GM06990 (cell line): ENCODE measurements at regions not wholly inside any gene's neighbourhood (a gene's known extent, or its start where the extent isn't known, plus 50 kb on each side); places are given as distances from the start of the nearest gene placed in this dataset.

ENCODE experiments used
- DNase-seq: peaks from one replicate; pipeline ENCODE4 v3.0.0-alpha.2; 2011; ENCODE audit not compliant: insufficient read length; ENCODE audit errors: extremely low read depth
- H3K27me3 ChIP-seq: replicated peaks from 2 replicates; pipeline ENCODE4 v1.6.0; 2011; ENCODE audit warnings: low read length; ENCODE audit not compliant: control insufficient read depth, insufficient read depth
- H3K36me3 ChIP-seq: 2 replicates; pipeline ENCODE4 v1.5.1; 2011; ENCODE audit warnings: low read length; ENCODE audit not compliant: control insufficient read depth, insufficient read depth
- H3K4me3 ChIP-seq: replicated peaks from 2 replicates; pipeline ENCODE4 v1.5.1; 2011; ENCODE audit warnings: low read depth, mild to moderate bottlenecking, control low read depth, low read length
- TF ChIP-seq, protein P1 (sequence below): IDR thresholded peaks from 2 replicates; pipeline ENCODE4 v1.5.1; 2011; ENCODE audit warnings: low read length, control low read depth, mild to moderate bottlenecking, inconsistent platforms; ENCODE audit not compliant: insufficient read depth, poor library complexity, severe bottlenecking

- TF ChIP-seq, protein P1, sequence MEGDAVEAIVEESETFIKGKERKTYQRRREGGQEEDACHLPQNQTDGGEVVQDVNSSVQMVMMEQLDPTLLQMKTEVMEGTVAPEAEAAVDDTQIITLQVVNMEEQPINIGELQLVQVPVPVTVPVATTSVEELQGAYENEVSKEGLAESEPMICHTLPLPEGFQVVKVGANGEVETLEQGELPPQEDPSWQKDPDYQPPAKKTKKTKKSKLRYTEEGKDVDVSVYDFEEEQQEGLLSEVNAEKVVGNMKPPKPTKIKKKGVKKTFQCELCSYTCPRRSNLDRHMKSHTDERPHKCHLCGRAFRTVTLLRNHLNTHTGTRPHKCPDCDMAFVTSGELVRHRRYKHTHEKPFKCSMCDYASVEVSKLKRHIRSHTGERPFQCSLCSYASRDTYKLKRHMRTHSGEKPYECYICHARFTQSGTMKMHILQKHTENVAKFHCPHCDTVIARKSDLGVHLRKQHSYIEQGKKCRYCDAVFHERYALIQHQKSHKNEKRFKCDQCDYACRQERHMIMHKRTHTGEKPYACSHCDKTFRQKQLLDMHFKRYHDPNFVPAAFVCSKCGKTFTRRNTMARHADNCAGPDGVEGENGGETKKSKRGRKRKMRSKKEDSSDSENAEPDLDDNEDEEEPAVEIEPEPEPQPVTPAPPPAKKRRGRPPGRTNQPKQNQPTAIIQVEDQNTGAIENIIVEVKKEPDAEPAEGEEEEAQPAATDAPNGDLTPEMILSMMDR, result no peak
- H3K36me3 ChIP-seq, result no peaks in the 10 kb centered on the region
- H3K27me3 ChIP-seq, result no peaks in the 10 kb centered on the region
- no peak overlapping the region for H3K4me3 ChIP-seq
- no peak for DNase-seq
Observed at GRCh38 chr9:30505311-30505710, 1879.1 kb upstream of the ACO1 start.

DNA sequence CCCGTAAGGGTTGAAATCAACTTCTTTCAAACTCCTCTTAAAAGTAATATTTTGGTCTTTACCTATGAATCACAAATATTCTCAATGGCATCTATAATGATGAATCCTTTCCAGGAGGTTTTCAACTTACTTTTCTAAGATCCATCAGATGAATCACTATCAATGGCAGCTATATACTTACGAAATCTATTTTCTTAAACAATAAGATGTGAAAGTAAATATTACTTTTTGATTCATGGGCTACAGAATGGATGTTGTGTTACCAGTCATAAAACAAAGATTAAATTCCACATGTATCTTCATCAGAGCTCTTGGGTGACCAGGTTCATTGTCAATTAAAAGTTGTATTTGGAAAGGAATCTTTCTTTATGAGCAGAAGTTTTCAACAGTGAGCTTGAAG is 1877.7 kb upstream of the ACO1 start:
- TF ChIP-seq, protein P1, result no peak
- no peak for DNase-seq
- H3K36me3 ChIP-seq, result no peaks in the 10 kb centered on the region
- no peaks in the 10 kb centered on the region for H3K27me3 ChIP-seq
- H3K4me3 ChIP-seq, result no peak overlapping the region

DNA sequence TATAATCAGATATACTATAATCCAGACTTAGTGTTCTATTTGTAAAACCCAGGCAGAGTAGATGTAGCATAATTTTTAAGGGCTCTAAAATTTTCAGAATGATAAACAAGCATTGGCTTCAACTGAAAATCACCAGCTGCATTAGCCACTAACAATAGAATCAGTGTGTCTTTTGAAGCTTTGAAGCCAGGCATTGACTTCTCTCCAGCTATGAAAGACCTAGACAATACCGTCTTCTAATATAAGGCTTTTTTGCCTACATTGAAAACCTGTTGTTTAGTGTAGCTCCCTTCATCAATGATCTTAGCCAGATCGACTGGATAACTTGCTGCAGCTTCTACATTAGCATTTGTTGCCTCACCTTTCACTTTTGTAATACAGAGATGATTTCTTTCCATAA is 1877.3 kb upstream of the ACO1 start:
- Histone ChIP-seq H3K36me3 (no peaks in the 10 kb centered on the region), H3K4me3 (no peak overlapping the region), H3K27me3 (no peaks in the 10 kb centered on the region)
- TF ChIP-seq, protein P1, result no peak
- no peak for DNase-seq

GRCh38 chr9:30511666-30512065 is 1872.8 kb upstream of the ACO1 start:
- Histone ChIP-seq H3K4me3 (no peak overlapping the region), H3K36me3 (no peaks in the 10 kb centered on the region), H3K27me3 (no peaks in the 10 kb centered on the region)
- DNase-seq, result no peak
- TF ChIP-seq, protein P1, result no peak

- H3K36me3 ChIP-seq, result no peaks in the 10 kb centered on the region
- TF ChIP-seq, protein P1, result no peak
- H3K27me3 ChIP-seq, result no peaks in the 10 kb centered on the region
- no peak overlapping the region for H3K4me3 ChIP-seq
- no peak for DNase-seq
Observed at GRCh38 chr9:30519166-30519565, 1865.3 kb upstream of the ACO1 start.

DNA sequence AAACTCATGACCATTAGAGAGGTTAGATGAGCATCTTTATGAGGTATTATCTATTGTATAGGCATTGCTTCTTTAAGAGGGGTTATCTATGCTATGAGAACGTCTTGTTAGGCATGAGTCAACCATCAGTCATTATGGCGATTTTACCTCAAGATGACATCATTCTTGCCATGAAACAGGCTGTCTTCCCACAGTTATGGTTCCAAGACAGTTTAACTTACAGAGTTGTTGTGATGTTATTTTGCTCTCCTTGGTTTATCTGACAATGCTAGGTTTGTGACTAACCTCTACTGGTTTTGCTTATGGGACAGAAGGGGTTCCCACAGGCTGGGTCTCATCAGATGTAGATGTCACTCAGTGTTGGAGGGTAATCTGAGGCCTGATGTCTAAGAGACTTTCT is 1864.7 kb upstream of the ACO1 start:
- Histone ChIP-seq H3K27me3 (no peaks in the 10 kb centered on the region), H3K36me3 (no peaks in the 10 kb centered on the region), H3K4me3 (no peak overlapping the region)
- no peak for DNase-seq
- TF ChIP-seq, protein P1, result no peak
